GM19397 (cell line): ENCODE measurements at regions not wholly inside any gene's neighbourhood (a gene's known extent, or its start where the extent isn't known, plus 50 kb on each side); places are given as distances from the start of the nearest gene placed in this dataset.

Experiments used
- ATAC-seq: cut with Tn5 transposase; IDR thresholded peaks from one replicate; pipeline ENCODE4 v1.9.1; 2021; ENCODE audit warnings: mild to moderate bottlenecking, moderate library complexity; ENCODE audit not compliant: unreplicated experiment

DNA sequence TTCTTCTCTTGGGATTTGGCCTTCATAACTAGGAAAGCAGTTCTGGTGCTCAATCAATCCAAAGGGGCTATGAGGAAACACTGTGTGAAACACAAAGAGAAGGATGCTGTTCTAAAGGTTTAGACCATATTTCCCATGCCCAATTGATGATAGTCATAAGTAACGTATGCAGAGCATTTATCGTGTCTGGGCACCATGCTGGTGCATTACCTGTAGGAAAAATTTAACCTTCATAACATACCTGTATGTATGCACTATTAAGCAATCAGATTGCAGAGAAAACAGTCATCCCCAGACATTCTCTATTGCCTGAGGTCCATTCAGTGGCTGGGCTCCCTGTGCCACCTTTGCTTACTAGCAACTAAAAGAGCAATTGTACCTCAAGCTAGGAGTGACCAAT is 381.4 kb downstream of the PLPP3 start:
- no peak for ATAC-seq

DNA sequence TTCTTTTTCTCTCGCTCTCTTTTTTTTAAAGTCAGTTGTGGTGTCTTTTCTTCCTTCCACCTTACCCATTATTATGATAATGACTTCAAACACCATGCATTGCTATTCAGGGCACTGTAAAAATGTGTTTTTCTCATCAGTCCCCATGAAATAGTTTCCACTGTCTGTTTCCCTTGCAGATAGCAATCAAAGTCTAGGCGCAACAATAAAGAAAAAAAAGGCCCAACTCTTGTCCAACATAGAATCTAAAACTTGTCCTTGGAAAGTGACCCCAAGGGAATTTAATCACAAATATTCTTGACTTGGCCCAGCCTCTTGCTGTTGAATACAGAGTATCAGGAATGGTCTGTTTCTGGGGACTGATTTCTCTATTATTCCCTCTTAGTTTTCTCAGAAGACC is 382.5 kb downstream of the PLPP3 start:
- no peak for ATAC-seq

DNA sequence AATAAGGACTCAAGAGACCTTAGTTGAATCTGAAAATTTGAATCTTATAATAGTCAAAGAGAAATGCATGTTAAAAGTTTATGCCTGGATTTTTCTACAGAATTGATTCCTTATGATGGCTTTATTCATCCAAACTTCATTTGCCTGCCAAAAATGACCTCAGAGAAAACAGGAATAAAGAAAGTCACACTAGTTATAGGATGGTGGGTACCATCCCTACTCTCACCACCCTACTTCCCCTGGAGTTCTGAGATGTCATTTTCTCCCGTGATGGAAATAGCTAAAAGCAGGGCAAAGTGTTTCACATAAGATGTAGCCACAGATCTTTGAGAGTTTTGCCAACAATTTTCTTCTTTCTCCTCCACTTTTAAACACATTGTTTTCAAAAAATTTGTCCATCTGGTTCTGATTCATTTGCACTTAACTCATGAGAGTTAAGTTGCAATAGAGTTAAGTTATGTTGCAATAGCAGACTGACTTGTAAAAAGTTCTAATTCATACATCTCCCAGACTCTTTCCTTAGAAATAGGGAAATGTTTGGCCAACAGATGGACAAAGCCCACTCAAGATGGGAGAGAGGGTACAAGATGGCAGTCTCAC is 384.6 kb downstream of the PLPP3 start:
- no peak for ATAC-seq

DNA sequence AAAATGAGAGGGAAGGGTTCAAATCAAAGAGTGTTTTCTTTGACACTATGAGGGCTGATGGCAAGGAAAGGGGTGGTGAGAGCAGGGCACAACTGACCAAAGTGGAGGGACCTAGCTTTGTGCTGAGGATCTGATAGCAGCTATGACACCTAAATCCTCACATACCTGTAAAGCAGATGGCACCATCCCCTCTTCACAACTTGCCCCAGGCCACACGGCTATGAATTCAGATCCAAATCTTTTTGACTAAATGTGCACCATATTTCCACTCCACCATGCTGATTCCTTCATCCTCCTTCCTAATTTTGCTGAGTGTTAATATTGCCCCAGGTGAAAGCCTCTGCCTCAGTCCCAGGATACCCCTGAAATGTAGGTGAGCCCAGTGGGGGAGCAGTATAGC is 385.7 kb downstream of the PLPP3 start:
- ATAC-seq: no peak

DNA sequence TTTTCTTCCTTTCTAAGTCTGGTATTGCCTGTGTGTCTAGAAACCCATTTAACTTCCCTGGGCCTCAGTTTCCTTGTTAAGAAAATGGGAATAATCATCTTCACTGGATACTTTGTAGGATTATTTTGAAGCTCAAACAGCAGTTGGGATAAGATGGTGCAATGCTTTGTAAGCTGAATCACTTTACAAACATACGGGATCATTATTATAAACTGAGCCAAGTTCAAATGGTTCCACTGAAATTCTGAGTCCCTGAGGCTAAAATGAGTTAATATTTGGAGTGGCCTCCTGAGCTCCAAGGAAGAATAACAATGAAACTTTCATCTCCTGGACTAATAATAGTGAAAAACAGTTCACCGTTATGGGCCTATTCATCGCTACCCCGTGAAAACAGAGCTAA is 388.0 kb downstream of the PLPP3 start:
- ATAC-seq: no peak

DNA sequence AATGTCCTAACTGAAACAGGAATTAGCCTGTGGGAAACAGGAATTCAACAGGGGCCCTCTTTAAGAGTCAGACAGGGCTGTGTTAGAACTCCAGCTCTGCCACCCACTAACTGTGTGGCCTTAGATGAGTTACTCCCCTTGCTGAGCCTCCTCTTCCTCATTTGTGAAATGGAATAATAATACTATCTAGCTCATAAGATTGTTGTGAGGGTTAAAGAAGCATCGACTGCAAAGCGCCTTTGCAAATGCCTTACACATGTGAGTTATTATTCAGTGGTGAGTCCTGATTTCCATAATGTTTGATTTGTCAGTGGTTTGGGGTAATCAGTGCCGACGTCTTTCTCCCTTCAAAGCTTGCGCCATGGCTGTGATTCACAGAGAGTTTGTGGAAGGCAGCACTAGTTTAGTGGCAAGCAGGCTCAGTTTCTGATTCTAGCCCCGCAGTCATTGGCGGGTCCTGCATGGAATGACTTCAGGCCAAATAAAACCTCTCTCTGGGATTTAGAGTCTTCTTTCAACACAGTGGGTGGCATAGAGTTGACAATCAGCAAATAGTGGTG is 388.5 kb downstream of the PLPP3 start:
- ATAC-seq: no peak

DNA sequence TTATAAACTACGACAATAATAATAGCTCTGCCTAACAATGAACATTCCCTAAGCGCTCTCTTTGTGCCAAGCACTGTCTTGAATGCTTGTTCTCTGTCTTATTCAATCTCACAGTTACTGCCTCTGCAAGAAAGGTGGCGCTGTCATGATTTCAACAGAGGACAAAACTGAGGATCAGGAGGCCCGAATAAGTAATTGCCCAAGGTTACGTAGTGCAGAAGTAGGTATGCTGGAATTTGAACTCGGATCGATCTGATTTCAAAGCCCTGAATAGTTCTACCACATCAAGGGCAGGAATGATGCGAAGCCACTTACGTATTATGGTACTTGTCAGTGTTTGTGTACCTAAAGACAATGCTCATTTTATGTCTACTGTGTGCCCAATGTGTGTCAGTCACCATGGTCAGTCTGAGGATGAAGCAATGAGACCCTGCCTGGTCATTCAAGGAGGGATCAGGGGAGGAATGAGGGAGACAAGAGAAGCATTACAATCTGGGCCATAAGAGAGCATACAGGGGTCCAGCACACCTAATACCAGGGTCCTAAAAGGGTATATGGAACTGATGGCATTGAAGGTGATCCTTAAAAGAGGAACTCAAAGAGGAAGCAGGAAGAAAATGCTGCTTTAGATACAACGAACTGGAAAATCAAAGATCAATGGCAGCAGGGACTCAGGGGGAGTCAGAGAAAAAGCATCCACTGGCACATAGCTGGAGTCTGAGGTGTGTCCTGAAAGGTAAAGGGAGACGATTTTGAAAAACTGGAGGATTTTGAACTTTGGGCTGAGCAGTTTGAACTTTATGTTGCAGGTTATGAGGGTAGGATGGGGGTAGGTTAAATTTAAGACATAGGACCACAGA is 389.2 kb downstream of the PLPP3 start:
- no peak for ATAC-seq

DNA sequence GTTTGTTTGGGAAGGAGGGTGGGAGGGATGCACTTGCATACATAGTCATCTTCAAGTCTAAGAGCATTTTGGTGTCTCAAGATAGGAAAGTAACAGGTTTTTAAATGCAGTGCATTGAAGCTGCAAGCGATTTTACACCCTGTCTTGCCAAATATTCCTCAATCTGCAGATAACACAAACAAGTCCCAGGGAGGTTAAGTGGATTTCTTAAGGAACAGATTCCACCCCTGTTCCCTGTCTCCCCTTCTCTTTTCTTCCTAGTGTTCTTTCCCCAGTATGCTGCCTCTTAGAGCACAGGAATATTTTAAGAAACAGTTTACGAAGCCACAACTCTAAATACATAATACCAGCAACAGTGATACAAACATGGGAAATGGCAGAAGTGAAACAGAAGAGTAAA is 389.9 kb downstream of the PLPP3 start:
- ATAC-seq: no peak

DNA sequence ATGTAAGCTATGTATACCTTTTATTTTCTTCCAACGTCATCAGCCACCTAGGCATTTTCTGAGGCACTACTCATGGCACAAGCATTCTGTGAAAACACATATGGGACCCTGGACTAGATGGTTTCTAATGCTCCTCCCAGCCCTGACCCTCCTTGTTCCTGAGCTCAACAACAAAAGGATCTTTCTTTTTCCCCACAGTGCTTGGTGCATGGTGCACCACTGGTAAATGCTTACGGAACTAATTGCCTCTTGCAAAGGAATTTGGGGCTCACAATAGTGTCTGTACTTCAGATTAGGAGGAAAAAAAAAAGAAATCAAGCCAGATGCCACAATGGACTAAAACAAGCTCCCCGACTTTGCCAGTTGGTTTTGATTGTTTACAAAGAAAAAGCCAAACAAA is 390.5 kb downstream of the PLPP3 start:
- ATAC-seq: no peak

DNA sequence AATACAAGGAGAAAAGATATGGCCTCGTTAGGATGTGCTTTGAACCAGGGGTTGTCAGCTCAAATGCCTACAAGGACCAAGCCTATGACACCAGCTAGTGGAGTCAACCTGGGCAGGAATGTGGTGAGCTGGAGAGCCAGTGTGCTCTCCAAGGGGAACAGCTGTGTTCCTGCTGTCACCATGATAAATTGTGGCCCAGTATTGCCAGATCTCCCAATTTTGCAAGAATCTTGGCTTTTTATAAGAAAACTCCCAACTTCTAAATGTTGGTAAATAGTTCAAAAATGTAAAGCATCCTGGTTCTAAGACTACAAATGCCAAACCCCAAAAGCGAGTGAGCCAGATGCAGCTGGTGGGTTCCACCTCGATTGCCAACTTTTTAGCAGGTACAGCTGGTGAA is 391.1 kb downstream of the PLPP3 start:
- no peak for ATAC-seq

DNA sequence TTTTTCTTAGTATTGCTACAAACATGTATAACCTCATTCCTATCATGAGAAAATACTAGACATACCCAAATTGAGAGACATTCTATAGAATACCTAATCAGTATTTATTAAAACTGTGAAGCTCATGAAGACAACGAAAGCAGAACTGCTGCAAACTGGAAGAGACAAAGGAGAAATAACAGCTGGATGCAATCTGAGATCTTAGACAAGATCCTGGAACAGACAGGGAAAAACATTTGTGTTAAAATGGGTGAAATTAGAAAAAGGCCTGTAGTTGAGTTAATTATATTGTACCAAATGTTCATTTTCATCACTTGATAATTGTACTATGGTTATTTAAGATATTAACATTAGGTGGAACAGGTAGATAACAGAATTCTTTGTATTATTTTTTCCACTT is 392.0 kb downstream of the PLPP3 start:
- ATAC-seq: no peak

DNA sequence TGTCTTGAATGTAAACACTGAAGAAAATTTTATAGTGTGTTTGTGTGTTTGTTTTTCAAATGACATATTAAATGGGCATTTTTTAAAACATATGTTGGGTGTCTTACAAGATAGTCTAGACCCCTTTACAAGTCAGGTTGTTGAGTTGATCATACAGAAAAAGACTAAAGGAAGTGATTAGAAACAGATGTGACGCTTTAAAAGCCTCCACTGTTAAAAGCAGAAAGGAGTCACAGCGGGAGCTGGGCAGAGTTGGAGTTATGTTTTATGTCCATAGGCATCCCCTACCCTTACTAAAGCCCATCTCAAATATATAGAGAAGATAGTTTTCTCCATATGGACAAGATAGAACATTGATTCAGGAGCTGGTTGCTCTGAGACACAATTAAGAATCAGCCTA is 393.9 kb downstream of the PLPP3 start:
- ATAC-seq: no peak

DNA sequence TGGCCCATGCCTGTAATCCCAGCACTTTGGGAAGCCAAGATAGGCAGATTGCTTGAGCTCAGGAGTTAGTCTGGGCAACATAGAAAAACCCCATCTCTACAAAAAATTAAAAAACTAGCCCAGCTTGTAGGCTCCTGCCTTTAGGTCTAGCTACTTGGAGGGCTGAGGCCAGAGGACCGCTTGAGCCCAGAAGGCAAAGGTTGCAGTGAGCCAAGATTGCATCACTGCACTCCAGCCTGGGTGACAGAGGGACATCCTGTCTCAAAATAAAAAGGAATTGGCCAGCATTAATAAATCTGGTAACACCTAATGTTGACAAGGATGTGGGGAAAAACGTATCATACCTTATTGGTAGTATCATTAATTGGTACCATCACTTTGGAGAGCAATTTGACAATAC is 396.2 kb downstream of the PLPP3 start:
- ATAC-seq: no peak

DNA sequence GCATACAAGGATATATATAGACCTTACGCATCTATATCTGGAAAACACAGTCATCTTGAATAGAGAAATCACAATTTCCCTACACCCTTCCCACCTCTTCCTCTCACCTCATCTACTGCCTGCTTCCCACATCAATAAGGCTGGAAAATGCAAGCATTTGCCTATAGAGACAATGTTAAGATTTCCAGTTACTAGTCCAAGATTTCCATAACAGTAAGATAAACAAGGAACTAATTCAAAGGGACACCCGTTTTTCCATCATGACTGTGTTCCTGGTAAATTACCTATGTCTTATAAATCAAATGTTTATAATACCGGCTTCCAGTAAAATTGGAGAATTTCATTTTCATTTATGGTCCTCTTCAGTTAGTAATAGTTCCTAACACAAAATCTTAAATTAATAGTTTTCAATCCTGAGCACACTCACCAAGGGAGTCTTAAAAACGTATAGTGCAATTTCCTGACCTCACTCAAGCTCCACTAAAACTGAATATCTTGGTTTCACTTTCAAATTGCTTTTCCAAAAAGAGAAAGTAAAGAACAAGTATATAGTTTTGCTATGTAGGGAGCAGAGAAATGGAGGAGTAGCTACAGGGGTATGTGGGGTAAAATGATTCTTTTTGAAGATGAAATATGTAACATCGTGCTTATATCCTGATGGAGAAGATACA is 398.7 kb downstream of the PLPP3 start:
- no peak for ATAC-seq

DNA sequence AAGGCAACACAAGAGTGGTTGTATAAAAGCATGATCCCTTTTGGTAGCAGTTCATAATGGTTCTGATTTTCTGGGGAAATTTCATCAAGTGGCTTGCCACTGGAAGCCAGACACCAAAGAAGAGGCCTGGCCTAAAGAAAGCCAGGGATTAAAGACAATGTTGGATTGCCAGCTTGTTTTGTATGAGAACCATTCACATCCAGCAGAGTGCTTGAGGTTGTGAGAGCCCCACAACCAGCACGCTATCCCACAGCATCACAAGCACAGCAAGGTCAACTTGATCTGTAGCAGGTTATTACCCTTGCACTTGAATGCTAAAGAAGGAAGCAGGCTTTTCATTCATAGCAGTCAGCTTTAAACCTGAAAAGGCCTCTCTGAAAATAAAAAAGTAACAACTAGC is 399.8 kb downstream of the PLPP3 start:
- no peak for ATAC-seq

DNA sequence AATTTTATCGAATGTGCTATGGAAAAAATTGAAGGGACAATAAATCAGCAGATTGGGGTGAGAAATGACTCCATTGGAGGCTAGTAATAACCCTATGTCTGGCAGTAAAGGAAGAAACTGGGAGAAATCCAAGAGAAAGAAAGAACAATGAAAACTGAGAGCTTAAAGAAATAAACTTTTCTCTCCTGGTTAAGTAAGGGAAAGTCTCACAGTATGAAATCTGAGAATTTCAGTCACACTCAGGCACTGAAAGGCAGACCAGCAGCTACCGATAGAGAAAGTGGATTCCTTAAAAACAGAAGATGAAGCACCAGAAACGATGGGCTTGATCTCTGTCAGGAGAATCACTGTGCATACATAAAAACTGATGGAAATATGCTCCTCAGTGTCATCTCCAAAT is 404.2 kb downstream of the PLPP3 start:
- no peak for ATAC-seq

DNA sequence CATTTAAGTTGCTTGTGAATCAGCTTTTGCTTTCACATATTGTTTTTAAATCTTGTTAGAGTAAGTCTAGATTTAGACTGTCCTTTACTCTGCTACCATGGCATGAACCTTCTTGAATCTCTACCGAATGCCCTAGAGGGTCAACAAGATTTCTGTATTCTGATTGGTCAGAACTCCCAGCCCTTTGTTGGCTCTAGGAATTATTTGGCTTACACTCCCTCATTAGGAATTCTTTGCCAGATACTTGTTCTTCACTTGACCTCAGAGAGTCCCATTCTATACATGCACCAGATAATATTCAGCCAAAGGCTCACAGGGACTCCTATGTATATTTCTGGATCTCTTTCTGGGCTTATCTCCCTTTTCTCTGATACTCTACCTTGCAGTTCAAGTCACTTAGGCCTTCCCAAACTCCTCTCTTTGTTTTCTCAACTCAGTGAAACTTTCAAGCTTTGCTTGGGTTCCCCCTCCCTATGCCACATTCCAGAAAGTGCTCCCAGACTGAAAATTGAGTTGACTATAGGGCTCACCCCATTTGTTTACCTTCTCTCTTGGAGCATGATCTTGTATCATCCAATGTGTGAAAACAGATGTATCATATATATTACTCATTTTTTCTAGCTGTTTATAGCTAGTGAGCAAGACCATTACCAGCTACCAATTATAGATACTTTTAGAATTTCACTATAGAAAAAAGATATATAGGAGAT is 405.0 kb downstream of the PLPP3 start:
- no peak for ATAC-seq

DNA sequence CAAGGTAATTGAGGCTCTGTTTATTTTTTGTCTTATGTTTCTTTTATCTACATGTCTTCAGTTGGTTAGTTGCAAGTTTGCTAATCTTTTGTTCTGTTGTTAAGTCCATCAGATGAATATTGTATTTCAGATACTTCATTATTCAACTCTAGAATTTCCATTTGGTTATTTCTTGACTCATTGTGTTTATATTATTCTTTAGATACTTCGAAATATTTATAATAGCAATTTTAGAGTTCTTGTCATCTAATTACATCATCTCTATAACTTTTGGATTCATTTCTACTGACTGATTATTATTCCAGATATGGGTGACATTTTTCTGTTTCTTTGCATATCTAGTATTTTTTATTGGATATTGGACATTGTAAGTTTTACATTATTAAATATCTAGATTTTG is 405.6 kb downstream of the PLPP3 start:
- ATAC-seq: no peak

DNA sequence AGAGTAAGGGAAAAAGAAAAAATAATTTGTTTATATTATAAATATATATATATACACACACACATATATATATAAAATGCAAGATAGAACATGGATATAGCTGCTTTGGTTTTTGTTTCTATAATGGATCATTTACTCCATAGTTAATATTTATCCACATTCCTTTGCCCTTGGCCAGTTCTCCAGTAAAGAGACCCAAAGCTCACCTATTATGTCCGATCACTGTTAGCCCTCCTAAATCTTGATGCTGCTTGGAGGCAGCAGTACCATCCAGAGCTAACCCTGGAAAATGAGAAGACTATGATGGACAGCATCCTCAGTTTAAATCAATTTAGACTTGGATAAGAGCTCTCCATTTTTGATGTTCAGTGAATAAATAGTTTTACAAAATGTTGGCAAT is 407.7 kb downstream of the PLPP3 start:
- ATAC-seq: no peak

DNA sequence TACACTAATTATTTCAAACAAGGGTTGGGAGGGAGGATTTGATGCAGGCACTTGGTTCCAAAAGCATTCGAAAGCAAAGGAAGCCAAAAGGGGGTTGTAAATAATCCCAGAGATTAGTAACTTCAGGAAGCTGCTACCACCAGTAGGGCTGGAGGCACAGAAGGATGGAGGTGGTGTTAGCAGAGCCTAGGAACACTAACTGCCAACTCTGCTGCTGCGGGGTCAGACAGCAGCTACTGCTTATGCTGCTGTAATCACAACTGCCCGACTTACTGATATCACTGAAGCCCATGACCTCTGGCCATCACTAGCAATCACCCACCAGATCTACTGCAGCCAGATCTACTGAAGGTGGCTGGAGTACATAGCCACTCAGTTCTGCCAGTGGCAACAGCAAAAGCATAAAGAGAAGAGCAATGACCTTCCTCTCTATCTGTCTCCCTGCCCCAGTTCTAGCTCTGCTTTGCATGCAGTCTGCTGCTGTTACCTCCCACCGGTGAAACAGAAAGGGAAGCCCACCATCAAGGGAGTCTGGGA is 408.5 kb downstream of the PLPP3 start:
- no peak for ATAC-seq

DNA sequence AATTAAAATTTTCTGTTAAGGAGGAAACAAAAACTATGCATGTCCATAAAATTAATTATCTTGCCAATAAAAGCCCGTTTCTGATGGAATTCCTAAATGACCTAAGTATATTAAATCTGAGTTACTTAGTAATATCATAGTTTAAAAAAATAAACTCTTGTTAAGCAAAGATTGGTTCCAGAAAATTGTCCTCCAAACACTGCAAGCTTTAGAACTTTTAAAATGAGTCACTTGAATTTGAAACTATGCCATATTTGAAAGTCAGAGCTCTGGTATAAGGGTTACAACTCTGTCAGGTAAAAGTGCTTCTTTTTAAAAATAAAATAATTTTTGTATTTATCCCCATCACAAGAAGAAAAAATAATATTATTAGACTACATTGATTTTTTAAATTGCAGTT is 409.5 kb downstream of the PLPP3 start:
- no peak for ATAC-seq
